ENCODE measurements at regions not wholly inside any gene's neighbourhood (a gene's known extent, or its start where the extent isn't known, plus 50 kb on each side); places are given as distances from the start of the nearest gene placed in this dataset.

DNA sequence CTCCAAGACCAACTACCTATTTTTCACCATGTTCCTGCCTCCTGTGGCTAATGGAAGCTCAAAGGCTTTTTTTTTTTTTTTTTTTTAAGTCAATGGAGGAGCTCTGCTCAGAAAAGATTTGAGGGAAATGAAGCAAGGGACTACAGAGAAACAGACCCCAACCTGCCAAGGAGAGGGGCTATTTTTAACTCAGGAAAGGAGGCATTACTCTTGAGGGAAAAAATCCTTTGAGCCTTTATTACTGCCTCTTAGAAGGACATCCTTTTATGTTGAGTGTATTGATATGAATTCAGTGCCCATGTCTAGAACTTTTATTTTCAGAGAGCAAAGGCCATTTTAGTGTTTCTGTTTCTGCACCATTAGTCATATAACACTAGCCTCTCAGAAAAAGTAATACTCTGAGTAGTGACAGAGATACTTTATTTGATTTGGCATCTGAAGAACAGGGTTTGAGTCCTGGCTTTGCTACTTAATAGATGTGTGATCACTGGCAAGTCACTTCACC, 68.1 kb upstream of the PCDH8 start:
- TF ChIP-seq EZH2 (IDR thresholded peaks at IDR 0.05; ENCODE audit: borderline replicate concordance, low read length) (no peak), CTCF (conservative IDR thresholded peaks at IDR 0.05 in 1 of 2, IDR thresholded peaks at IDR 0.05 in 1 of 2; ENCODE audit: extremely low read depth in 1 of 2, insufficient read depth in 1 of 2, low read depth in 1 of 2, low read length in 2 of 2) (no peak)
